ENCODE measurements at regions not wholly inside any gene's neighbourhood (a gene's known extent, or its start where the extent isn't known, plus 50 kb on each side); places are given as distances from the start of the nearest gene placed in this dataset.

DNA sequence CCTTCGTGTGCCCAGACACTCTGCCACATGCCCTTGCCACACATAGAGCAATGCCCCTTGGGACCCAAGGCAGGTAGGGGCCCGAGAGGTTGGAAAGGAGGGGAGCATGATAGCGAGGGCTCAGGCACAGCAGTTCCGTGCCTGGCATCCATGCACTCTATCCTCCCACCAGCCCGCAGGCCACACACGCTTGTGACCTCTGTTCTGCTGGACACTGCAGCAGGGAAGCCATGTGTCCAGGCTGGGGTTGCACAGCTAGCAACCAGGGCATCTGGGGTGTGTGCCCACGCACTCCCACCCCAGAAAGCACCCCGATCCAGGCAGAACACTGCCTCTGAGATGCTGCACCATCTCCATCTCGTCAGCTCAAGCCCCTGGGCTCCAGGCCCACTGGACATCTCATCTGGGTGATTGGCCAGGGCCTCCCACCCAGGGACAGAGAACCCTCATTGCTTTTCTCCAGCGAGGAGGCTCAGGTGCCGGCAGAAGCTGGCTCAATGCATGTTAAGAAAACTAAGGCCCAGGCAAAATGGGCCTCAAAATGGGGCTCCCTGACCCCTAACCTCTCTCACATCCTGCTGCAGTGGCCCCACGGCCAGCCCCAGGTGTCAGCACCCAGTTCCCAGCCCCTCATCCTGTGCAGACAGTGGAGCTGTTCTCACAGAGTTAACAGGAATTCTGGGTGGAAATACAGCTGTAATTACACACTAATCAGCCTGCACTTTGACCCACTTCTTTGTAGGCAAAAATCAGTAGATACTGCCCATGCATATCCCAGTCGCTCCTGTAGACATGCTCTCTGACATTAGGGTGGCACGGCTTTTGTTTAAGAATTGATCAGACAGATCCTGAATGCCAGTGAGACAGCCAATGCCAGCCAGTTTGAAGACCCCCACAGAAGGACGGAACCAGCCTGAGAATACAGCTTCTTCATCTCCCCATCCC lies 173.9 kb upstream of the B3GAT1 start:
- DNase-seq, result no peak

DNA sequence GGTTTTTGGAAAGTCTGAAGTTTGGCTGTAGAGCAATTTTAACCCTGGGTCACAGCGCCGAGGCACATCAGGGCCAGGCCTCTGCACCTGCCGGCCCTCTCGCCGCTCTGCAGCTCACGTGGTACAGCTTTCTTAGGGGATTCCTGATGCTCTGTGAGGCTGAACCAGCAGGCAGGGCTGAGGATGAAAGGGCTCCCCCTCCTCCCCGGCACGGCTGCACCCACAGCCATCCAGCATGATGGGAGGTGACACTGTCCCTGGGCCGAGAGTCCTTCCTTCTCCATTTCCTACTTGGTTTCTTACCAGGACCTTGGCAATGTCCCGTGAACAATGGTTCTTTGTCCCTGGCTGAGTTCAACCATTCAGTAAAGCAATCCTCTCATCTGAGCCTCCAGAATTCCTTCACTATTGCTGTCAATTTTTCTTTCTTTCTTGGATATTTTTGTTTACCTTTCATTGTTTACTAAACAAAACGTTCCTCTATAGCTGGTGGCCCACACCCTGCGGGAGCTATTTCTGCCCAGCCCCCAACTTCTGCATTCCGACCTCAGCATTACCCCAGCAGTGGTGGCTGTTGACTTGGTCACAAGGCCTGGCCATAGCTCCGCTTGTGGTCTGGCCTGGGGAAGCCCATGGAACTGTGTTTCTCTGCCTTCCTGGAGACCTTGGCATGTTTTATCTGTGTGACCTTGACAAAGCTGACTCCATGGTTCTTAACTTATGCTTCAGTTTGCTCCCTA lies 172.8 kb upstream of the B3GAT1 start:
- DNase-seq, result peak; percentile 65 to 77 (median 71)

DNA sequence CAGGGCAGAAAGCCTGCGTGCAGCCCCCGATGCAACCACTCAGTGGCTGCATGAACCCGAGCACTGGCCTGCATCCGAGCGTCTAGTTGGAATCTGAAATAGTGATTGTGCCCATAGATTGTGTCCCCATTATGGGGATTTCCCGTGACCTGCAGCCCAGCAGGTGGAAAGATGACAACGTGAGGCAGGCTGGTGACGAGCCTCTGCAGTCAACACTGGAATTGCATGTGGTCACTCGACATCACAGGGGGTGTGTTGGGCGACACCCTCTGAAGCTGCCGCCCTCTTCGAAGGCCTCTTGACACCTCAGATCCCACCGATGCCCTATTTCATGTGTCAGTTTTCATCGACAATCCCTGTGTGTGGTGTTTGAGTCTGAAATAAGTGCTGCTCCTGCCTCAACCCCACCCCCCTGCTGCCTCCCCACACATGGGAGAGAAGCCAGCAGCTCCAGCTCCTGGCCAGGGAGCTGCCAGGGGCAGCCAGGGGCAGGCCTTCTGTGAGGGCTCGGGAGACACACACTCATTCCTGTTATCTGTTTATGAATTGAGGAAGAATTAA lies 172.0 kb upstream of the B3GAT1 start:
- no peak for DNase-seq

DNA sequence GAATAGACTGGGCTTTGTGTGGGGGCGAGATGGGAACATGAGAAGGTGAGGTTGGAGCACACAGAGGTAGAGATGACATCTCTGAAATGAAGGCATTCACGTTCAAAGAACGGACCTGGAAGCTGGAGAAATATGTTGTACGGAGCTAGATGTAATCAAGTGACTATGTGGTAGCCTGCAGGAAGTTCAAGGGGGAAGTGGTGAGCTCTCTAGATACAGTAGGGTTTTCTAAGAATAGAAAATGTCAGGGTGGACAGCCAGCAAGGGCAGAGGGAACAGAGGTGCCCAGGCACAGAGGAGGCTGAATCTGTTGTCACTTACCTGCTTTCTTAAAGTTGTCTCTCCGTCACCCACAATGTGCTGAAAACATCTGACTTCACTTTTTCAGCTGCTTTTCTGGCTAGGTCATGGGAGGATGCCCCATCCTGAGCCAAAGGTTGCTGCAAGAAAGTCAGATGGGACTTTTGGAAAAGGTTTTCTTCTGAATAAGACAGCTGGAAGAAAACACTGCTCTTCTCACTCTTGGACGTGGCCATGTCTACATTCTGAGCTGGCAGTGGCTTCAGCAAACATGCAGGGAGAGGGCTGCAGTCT lies 171.5 kb upstream of the B3GAT1 start:
- peak; percentile 58 to 82 (median 66) for DNase-seq

DNA sequence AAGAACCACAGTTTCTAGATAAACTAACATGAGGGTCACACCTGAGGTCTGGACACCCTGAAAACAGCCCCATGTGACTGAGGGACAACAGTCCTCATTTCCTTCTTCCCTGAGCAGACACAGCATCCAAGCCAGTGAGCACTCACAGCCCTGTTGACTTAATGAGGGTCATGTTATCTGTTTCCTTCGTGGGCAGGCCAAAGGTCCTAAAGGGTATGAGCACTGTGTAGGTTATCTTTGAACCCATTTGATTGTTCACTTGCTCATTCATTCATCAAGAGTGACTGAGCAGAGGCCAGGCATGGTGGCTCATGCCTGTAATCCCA lies 170.7 kb upstream of the B3GAT1 start:
- no peak for DNase-seq

DNA sequence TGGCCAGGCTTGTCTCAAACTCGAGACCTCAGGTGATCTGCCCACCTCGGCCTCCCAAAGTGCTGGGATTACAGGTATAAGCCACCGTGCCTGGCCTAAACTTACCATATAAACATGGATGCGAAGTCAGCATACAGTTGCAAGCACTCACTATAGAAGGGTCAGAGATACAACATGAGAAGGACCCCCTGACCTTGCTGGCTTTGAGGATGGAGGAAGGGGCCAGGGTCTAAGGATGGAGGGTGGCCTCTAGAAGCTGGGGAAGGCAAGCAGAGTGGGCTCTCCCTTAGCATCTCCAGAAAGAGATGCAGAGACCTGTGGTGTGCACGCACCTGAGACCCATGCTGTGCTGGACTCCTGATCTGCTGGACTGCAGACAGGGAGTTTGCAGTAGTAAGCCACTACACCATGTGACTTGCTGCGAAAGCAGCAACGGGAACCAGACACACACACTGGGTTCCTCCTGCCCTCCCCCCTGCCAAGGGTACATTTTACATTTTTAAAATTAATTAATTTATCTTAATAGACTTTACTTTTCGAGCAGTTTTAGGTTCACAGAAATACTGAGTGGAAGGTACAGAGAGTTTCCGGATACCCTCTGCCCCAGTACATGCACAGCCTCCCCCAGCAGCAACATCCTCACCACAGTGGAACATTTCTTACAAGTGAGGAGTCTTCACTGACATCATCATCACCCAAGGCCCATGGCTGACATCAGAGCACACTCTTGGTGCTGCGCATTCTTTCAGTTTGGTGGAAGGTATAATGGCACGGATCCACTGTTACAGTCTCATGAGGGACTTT lies 170.1 kb upstream of the B3GAT1 start:
- peak in 3 of 4 experiments; percentile 12 to 45 (median 24) for DNase-seq

DNA sequence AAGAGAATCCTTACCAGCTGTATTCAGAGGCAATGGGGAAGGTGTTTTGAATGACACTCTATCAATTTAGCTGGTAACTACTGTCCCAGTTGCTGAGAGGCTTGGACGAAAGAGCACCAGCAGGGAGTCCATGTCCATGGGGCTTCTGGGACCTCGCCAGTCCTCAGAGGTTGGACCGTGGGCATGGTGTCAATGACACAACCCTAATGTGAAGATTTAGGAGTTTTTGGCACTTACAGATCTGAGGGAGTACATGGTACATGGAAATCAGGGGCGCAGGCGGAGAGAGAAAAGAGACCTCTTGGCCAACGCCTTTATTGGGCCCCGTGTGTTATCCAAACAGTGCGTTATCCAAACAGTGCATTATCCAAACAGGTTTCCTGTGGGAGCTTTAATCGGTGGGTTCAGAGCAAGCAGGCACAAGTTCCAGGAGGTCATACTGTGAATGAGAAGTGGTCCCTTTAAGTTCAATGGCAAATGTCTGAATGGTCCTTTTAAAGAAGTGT lies 169.1 kb upstream of the B3GAT1 start:
- no peak for DNase-seq

DNA sequence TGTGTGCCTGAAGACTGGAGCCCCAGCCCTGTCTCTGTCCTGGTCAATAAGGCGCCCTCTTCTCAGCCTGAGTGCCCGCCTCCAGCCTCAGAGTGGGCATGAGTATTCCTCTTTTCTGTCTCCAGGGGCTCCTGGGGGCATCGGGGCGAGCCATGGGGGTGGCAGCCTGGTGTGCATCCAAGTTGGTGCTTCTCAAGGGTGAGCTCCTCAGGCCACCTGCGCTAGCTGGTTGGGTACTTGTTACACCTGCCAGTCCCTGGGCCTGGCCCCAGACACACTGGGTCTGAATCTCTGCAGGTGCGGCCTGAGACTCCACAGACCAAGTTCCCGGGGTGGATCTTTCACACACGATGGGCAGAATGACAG lies 168.6 kb upstream of the B3GAT1 start:
- DNase-seq, result no peak

DNA sequence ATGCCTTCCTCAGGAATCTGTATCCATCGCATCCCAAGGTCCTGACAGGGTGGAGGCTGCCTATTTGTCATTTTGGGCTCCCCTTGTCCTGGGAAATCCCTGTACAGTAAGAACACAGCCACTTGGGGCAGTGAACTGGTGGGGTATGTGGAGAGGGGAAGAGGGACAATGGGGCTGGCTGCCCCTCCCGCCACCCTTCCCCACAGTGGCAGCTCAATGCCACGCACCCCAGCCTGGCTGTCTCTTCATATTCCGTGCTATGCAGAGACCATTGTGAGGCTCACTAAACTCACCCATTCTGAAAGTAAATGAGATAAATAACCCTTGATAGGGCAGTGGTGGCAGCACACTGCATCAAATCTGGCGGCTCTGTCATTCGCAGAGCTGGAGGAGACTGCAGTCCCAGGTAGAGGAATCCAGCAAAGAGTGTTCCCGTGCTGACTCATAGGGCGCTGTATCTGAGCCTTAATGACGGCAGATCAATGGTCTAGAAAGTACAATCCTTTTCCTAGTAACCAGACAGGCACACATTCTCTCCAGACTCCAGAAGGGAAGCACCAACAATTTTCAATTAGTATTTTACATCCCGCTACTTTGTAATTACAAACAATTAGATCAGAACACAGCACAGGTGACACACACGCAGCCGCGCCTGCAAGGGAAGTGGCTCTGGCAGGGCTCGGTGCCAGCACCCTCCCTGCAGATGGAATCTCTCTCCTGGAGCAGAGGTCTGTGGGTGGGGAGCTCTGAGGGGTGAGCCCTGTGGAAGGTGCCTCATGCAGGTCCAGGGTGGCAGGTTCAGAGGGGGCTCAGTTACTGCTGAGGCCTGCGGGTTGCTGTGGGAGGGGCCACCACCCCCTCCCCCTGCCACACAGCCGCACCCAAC lies 167.9 kb upstream of the B3GAT1 start:
- no peak for DNase-seq

DNA sequence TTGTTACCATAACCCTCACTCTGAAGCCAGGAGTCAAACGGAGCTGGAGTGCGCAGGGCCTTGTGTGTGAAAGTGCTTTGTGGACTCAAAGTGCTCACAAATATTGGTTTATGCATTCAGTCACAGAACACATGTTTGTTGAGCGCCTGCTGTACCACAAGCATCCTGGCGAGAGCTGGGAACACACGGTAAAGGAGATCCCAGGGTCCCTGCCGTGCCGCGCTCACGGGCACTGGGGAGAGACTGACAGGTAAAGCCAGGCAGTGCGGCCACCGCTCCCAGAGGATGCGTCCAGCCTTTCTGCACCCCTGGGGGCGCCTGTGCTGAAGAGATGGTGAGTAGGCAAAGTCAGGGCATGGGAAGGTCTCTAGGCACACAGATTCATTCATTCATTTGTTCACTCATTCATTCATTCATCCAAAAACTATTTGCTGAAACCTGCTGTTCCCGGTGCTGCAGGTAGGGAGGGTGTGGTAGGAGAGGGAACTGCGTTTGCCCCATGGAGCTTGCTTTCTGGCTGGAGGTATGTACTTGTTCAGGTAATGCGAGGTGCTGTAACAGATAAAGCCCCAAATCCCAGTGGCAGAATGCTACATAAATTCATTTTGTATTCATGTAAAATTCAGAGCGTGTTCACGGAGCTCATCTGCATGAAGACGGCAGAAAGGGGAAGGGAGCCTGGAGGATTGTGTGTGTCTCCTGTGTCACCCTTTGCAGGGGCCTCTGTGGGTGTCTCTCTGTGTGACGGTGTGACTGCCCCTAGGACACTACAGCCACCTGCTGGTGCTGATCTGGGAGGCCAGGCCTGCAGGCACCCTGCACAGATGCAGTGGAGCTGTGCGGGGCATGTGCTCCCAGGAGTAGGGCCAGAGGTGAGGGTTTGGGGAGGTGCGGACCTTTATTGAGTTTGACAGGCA lies 167.0 kb upstream of the B3GAT1 start:
- DNase-seq, result no peak

DNA sequence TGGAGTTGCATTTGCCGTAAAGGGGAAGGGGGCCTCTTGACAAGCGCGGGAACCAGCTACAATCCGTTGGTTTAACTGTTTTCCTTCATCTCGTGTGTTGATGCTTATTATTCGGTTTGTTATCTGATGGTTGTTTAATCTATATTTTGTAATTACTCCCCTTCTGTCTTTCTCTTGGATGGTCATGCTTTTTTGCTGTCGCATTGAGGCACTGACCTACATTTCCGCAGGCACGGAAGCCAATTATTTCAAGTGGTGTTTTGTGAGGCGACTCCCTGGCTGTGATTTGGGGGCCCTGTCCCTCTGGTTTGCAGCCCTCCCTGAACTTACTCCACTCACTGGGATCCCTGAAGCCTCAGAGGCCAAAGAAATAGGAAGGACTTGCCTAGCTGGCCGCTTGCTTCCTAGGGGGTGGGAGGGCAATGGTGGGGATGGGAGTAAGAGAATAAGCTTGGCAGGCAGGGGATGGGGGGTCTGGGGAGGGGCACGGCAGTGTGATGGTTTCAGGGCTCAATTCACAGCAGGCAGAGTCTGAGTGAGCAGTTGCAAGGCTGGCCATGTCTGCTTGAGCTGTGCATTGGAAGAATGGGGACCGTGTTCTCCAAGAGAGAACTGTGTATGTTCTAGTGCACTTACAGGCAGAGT lies 165.8 kb upstream of the B3GAT1 start:
- no peak for DNase-seq

DNA sequence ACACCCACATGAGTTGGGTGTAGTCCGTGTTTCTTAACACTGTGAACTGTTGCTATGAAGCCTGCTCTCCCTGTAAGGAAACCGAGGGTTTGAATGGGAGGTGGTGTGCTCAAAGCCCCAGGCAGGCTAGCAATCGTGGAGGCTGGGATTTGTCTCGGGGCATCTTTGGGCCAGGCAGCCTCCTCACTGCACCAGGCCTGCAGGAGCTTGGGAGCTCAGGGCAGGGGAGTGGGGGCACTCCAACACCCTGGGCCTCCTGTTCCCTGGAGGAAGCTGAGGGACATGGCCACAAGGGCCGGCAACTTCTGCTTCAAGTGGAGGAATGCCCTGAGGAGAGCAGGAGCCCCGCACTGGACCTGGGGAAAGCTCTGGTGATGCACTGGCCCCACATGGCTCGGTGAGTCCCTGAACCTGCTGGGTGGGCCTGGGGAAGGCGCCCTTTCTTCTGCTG lies 164.7 kb upstream of the B3GAT1 start:
- no peak for DNase-seq

DNA sequence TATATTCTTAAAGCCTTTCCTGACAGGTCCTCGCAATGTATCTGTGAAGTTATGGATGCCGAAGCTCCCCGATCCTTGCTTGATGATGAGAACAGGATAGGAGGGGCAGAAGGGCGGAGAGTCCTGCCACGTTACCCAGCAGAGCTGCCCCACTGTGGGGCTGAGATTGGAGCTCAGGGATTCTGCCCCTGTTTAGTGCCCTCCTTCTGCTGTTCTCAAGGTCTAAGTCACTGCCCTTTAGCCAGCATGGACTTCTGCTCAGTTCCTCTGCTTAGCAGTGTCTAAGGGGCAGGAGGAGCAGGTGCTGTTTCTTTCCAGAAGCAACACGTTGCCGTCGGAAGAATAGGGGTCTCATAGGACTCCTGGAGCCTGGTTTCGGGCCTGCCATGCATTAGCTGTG lies 164.2 kb upstream of the B3GAT1 start:
- DNase-seq, result no peak

DNA sequence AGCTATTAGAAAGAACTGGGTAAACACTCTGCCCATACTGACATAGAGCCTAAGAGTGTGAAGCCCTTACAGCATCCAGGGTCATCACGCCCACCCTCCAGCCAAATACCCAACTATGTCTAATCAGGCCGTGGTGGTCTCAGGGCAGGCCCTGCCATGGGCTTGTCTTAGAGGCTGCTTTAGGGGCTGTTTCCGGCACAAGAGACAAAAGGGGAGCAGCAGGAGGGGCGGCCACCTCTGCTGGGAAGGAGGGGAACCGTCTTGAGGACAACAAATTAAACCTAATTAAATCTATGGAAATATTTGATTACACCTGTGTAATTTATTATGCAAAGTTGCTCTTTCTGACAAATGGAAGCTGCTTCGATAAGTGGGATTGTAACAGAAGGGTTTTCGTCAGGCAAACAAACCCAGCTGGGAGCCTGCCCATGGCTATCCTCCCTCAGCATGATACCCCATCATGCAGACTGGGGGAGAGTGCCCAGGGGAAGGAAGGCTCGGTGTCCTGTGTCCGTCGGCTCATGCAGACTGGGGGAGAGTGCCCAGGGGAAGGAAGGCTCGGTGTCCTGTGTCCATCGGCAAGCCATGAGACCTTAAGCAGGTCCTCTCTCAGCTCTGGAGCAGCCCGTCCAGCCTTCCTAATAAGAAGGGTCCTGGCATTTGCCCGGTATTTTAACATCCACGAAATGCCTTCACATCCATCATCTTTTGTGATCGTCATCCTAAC lies 163.6 kb upstream of the B3GAT1 start:
- no peak for DNase-seq

DNA sequence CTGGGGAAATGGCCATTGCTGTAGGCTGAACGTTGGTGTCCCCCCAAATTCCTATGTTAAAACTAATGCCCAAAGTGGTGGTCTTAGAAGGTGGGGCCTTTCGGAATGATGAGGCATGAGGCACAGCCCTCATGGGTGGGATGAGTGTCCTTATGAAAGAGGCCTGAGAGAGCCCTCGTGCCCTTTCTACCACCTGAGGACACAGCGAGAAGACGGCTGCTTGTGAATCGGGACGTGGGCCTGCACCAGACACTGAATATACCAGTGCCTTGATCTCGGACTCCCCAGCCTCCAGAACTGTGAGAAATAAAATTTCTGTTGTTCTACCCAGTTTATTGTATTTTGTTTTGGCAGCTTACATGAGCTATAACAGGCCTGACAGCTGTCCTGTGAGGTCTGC lies 162.9 kb upstream of the B3GAT1 start:
- no peak for DNase-seq

DNA sequence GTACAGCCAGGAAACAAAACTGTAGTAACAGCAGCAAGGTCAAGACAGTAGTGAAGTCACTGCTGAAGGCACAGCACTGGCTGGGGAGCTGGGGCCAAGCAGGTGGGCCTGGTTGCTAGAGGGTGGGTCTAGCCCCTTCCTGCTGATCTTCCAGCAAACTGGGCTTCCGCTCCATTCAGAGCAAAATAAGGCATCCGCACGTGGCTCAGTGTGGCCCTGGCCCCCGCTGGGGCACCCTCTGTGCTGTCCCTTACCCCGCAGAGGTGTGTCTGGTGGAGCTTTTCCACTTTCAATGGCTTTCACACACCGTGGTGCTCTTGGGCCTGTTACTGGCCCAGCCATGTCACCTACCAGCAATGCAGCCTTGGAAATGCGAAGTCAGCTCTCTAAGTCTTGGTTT lies 162.4 kb upstream of the B3GAT1 start:
- DNase-seq, result no peak

DNA sequence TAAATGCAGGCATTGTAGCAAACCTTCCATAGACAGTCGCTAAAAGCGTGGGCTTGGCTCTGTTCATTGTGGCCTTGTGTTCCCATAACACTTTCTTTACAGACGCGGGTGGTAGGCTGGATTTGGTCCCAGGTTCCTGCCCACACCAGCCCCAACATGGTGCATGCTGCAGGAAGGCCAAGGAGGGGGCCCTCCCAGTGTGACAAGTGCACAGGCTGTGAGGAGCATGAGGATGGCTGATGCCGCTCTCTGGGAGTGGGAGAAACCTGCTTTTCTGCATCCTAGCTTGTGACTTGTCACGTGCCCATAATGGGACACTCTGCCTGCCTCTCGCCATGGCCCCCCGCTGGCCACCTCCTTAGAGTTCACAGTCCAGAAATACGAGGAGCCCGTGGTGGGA lies 161.8 kb upstream of the B3GAT1 start:
- no peak for DNase-seq

DNA sequence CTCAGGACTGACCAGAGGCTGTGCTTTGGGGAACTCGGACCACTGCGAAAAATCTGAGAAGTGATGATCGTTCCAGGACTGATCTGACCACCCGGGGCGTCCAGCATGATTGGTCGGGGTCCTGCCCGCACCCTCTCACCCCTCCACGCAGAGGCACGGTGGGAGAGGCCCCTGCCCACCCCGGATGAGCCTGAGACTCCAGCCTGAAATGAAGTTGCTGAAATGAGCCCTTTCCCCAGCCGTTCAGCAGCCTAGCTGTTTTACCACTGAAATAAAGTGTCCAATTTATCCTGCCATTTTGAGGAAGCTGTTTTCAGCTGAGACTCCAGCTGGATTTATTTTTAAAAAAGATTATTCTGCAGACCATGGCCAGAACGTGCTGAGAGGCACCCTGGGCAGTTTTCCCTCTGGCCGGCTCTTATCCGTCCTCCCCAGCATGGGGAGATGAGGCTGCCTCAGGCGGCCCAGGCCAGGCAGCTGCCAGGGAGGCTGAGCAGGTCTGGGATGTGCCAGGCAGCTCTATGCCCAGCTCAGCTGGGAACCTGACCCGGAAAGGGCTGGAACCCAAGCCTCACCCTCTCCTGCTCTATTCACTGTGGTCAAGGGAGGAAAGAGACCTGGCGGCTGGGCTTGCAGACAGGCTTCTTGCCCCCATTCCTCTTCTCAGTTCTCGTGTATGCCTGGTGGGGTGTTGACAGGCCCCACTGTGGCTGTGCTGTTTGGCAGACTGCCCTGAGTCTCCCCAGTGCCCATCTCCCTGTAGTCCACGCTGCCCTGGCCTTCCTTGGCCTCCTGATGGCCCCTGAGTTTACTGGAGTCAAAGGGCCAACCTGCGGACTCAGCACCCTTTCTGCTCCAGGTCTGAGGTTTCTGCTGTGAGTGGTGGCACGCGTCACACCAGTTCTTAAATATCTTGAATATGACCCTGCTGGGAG lies 161.0 kb upstream of the B3GAT1 start:
- DNase-seq, result no peak

All from suppressor macrophage (primary cell).